GM18505 (cell line): ENCODE measurements at regions not wholly inside any gene's neighbourhood (a gene's known extent, or its start where the extent isn't known, plus 50 kb on each side); places are given as distances from the start of the nearest gene placed in this dataset.

Experiments used
- ATAC-seq: cut with Tn5 transposase; IDR thresholded peaks from one replicate; pipeline ENCODE4 v1.9.1; 2021; ENCODE audit not compliant: unreplicated experiment
- POLR2A ChIP-seq: IDR thresholded peaks from 4 replicates; pipeline ENCODE4 v1.6.1; 2011; ENCODE audit warnings: borderline replicate concordance; ENCODE audit not compliant: insufficient read depth, insufficient read length; ENCODE audit errors: extremely low read depth

- no peak for ATAC-seq
- TF ChIP-seq POLR2A, result no peak
Measured at GRCh38 chr4:32261196-32261595, 1541.0 kb downstream of the PCDH7 start.

DNA sequence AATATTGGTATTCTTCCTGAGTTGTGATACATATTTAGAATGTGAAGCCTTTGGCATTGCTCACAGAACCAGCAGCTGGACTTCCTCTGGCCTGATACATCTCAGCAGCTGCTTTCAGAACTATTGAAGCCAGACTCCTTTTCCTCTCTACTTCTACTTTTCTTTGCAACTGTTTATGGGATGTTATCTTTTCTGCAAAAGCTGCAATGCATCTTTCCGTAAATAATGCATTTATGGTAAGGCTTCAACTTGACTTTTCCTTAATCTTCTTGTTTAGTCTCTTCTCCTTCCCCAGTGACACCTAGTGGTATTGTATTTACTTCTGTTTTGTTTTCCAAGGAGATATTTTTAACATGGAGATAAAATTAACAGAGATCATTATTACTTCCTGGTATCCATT lies 1548.7 kb downstream of the PCDH7 start:
- no peak for TF ChIP-seq POLR2A
- ATAC-seq, result no peak

GRCh38 chr4:32290102-32290501 lies 1569.9 kb downstream of the PCDH7 start:
- no peak for TF ChIP-seq POLR2A
- no peak for ATAC-seq

- no peak for TF ChIP-seq POLR2A
- no peak for ATAC-seq
Measured at GRCh38 chr4:32318926-32319325, 1598.8 kb downstream of the PCDH7 start.

DNA sequence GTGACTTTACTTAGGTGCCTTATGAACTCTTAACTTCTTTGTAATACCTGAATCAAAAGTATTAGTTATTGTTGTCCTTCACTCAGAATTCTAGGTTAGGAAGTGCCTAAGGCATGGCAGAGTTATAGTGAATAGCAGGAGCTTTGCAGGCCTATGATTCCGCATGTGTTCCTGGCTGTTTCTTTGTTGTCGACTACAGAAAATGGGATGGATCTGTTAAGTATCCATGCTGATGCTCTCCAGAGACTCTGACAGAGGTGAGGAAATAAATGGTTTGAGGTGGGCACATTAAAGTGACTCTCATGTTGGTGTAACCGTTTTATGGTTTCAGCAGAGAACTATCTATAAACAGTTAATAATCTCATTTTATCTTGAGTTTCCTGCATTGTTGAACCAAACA lies 1601.3 kb downstream of the PCDH7 start:
- TF ChIP-seq POLR2A, result no peak
- no peak for ATAC-seq

GRCh38 chr4:32334759-32335158 lies 1614.6 kb downstream of the PCDH7 start:
- no peak for TF ChIP-seq POLR2A
- no peak for ATAC-seq

DNA sequence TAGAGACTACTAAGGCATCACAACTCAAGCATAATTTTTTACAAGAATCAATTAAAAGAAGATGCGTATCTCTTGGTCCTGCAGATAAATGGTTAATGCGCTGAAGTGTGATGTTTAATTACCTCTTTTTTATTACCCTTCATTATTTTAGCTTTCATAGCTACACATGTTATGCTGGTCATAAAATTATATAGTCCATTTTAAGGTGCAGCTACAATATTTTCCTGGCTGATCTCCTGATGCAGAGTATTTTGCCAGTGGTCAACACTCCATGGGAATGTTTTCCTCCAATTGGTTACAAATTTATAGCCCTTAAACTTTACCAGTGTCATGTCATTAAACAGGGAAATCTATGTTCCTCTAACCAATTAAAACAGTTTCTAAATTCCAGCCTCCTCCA lies 1617.2 kb downstream of the PCDH7 start:
- no peak for TF ChIP-seq POLR2A
- ATAC-seq, result no peak

GRCh38 chr4:32340591-32340990 lies 1620.4 kb downstream of the PCDH7 start:
- no peak for TF ChIP-seq POLR2A
- ATAC-seq, result no peak

DNA sequence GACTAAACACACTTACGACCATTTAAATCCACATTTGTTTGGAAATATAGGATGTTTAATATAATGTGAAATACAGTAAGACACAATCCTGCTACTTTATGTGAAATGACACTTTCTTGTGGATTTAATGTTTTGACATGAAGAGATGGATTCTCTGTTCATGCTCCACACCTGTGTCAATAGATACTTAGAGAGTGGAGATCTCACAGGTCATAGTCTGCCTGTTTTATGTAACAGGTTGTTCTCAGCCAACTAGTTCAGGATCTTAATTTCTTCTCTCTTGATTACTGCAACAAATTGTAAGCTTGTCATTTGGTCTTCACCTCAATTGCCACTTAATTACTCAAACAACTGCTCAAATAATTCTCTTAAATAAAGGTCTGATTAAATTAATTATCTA lies 1621.2 kb downstream of the PCDH7 start:
- TF ChIP-seq POLR2A, result no peak
- ATAC-seq, result no peak

- no peak for ATAC-seq
- no peak for TF ChIP-seq POLR2A
Measured at GRCh38 chr4:32342054-32342453, 1621.9 kb downstream of the PCDH7 start.

DNA sequence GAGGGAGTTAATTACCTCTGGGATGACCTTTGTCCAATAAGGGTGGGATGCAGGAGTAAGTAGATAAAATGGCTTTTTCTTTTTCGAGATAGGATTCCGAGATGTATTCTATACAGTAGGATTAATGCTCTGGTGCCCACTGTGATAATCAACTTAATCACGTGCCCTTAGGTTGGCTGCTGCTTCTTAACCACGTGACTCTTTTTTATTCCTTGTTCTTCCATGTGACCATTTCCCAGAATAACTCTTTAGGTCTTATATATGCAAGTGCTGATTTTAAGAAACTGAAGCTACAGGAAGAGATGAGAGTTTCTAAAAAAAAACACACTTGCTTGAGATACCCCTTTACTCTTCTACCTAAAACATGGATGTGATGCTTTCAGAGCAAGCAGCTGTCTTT lies 1628.9 kb downstream of the PCDH7 start:
- ATAC-seq, result no peak
- TF ChIP-seq POLR2A, result no peak

DNA sequence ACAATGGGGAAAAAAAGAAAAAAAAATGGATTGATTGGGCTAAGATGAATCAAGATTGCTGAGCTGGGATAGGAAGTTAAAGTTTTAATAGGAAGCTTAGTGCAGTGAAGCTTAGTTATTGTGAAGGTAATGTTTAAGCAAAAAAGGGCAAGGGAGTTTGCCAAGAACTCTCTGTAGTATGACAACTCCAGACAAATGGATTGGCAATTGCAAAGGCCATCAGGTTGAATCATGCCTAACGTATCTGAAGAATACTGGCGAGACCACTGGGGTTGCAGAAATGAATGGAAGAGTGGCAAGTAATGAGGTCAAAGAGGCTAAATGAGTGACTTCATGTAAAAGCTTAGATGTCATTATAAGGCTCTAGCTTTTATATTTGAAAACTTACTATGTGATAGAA lies 1654.0 kb downstream of the PCDH7 start:
- TF ChIP-seq POLR2A, result no peak

DNA sequence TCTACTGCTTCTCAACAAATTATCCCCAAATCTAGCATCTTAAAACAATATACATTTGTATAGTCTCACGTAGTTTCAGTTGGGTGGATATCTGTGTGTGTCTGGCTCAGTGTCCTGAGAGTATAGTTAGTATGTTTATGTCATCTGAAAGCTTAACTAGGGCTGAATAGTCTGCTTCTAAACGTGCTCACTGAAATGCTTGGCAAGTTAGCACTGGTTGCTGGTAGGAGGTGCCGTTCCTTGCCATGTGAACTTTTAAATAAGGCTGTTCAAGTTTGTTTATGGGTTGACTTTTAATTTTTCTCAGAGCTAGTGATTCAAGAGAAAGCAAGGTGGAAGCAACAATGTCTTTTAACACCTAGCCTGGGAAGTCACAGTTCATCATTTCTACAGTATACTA lies 1673.6 kb downstream of the PCDH7 start:
- no peak for TF ChIP-seq POLR2A
- ATAC-seq, result no peak

More for the DNA sequence above, 1654.0 kb downstream of the PCDH7 start:
- ATAC-seq, result no peak

- no peak for TF ChIP-seq POLR2A
- no peak for ATAC-seq
Measured at GRCh38 chr4:32394255-32394654, 1674.1 kb downstream of the PCDH7 start.

- ATAC-seq, result no peak
- TF ChIP-seq POLR2A, result no peak
Measured at GRCh38 chr4:32396507-32397070, 1676.4 kb downstream of the PCDH7 start.

DNA sequence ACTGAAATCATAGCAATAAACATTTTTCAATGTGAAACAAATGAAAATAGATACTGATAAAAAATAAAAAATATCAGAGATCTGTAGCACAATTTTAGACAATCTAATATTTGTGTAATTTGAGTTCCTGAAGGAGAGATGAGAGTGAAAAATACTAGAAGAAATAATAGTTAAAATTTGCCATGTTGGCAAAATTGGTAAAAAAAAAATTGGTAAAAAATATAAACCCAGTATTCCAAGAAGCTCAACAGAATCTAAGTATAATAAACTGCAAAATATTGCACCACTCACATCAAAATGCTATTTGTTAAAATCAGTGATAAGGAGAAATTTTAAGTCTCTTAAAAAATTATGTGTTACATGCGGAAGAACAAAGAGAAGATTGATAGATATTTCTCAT lies 1680.7 kb downstream of the PCDH7 start:
- no peak for ATAC-seq
- no peak for TF ChIP-seq POLR2A

DNA sequence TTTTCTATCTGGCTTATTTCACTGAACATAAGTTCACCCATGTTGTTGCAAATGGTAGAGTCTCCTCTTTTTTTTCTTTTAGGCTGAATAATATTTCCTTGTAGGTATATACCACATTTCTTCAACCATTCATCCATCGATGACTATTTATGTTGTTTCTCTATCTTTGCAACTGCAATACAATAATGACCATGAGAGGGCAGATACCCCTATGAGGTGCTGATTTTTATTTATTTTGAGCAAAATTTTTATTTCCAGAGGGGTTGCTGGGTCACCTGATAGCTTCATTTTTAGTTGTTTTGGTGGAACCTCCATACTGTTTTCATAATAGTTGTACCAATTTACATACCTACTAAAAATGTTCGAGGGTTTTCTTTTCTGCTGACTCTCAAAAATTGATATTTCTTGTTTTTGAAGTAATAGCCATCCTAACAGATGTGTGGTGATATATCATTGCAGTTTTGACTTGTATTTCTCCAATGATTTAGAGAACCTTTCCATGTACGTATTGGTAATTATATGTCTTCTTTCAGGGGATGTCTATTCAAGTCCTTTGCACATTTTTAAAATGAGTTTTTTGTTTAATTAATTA lies 1697.0 kb downstream of the PCDH7 start:
- no peak for TF ChIP-seq POLR2A
- no peak for ATAC-seq
